Heart left ventricle (tissue), 16 donors: ENCODE measurements at regions not wholly inside any gene's neighbourhood (a gene's known extent, or its start where the extent isn't known, plus 50 kb on each side); places are given as distances from the start of the nearest gene placed in this dataset.

Experiments used
- ATAC-seq, 4 donors: fragments of 200-7000 bp; cut with Tn5 transposase; one replicate each; pipeline ENCODE4 v1.9.1; 2020 to 2022; ENCODE audit warnings: moderate library complexity in 4 of 4, mild to moderate bottlenecking in 3 of 4, moderate number of reproducible peaks in 1 of 4
- DNase-seq, 5 donors: peaks; one replicate each; pipeline ENCODE4 v3.0.0-alpha.2; 2020
- H3K27ac ChIP-seq, 12 donors: fragments of 200-600 bp; sonication (generic) in 4 of 12; one replicate each; pipeline versions ENCODE4 v1.5.0 to v1.8.0; 2016 to 2022; ENCODE audit warnings: mild to moderate bottlenecking in 2 of 12
- H3K27me3 ChIP-seq, 9 donors: fragments of 200-600 bp; sonication (generic) in 2 of 9; one replicate each; pipeline versions ENCODE4 v1.5.1 to v1.8.0; 2016 to 2022; ENCODE audit warnings: mild to moderate bottlenecking in 3 of 9
- H3K36me3 ChIP-seq, 9 donors: fragments of 200-600 bp; sonication (generic) in 2 of 9; one replicate each; pipeline versions ENCODE4 v1.5.0 to v1.8.0; 2018 to 2022; ENCODE audit warnings: mild to moderate bottlenecking in 2 of 9
- H3K4me1 ChIP-seq, 12 donors: fragments of 200-600 bp; sonication (generic) in 4 of 12; one replicate each; pipeline versions ENCODE4 v1.5.0 to v1.8.0; 2016 to 2022; ENCODE audit warnings: mild to moderate bottlenecking in 3 of 12
- H3K4me3 ChIP-seq, 12 donors: fragments of 200-600 bp; sonication (generic) in 4 of 12; one replicate each; pipeline versions ENCODE4 v1.5.0 to v1.8.0; 2017 to 2022; ENCODE audit warnings: mild to moderate bottlenecking in 9 of 12, moderate library complexity in 4 of 12
- H3K9me3 ChIP-seq, 12 donors: fragments of 200-600 bp; sonication (generic) in 4 of 12; one replicate each; pipeline versions ENCODE4 v1.5.0 to v1.8.0; 2016 to 2022; ENCODE audit warnings: mild to moderate bottlenecking in 1 of 12
- CTCF ChIP-seq, 12 donors: fragments of 200-600 bp; sonication (generic) in 4 of 12; IDR thresholded peaks; one replicate each; pipeline versions ENCODE4 v1.5.0 to v1.8.0; 2018 to 2022; ENCODE audit warnings: antibody characterized with exemption in 12 of 12, mild to moderate bottlenecking in 5 of 12
- POLR2A ChIP-seq, 2 donors: fragments of 450-650 bp; IDR thresholded peaks; one replicate each; pipeline ENCODE4 v1.6.1; 2017; ENCODE audit warnings: antibody characterized with exemption in 2 of 2, mild to moderate bottlenecking in 2 of 2, moderate library complexity in 2 of 2
- WGBS, 4 donors: extraction: QIAGEN DNeasy Blood & Tissue Kit in 2 of 4; methylation state at CpG; one replicate each; pipeline versions ENCODE4 v1.1.5 to v1.1.7; 2013 to 2018; 5-methylcytosine and 5-hydroxymethylcytosine counted together
- intact Hi-C, 10 donors: fragments of 100-400 bp; cut with DNase I; formaldehyde crosslinking; loops; one replicate each; pipeline versions ENCODE4 v1.11.1 to v1.14.2; 2022
- donor health status: ischemic (EF 13 %, LVEDD 7.1; RV severe dilation, severe dysfunction).
- donor health status: healthy with polysubstance abuse.
- donor health status: DM: no; HTN: yes; CAD: no.
- donor health status: DM: no; HTN: no; CAD: no.
- donor health status: ischemic (EF 25% LVEDD 6.9; RV normal size, moderate dysfunction).
- donor health status: ischemic (EF 25% LVEDD 5.7; RV mildly dilated, moderate dysfunction).
- donor health status: healthy.
- donor health status: DM: yes; HTN: yes; CAD: no.
- donor health status: ischemic (EF 35%, LVEDD 5.7; RV mildly dilated, moderate dysfunction).
- donor health status: nonischemic (EF 11% LVEDD 7.7; RV severe dilation, severe dysfunction).
- donor health status: DM: yes; HTN: yes; CAD: no.
- donor health status: PGD.
- donor health status: ischemic (EF 29% LVEDD 5.4; RV normal size, mild dysfunction).
- donor health status: nonischemic (EF 23%, LVEDD 6.1; RV moderate dilation, normal function).

DNA sequence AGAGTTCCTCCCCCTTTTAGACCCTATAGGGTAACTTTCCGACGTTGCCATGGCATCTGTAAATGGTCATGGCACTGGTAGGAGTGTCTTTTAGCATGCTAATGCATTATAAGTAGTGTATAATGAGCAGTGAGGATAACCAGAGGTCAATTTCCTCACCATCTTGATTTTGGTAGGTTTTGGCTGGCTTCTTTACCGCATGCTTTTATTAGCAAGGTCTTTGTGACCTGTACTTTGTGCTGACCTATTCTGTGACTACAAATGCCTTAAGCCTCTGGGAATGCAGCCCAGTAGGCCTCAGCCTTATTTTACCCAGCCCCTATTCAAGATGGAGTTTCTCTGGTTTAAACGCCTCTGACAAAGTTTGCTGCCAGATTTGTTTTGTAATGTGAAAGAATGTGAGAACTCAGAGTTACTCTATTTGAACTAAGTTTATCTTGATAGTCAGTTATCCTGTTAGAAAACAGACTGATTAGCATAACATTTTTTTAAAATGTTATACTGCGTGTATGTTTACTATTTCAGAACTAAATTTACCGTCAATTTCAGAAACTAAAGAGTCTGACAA is 111.3 kb upstream of the PRSS16 start:
- no peak overlapping the region for H3K27ac ChIP-seq
- no peak for TF ChIP-seq CTCF (IDR thresholded peaks at IDR 0.05)
- TF ChIP-seq POLR2A (IDR thresholded peaks at IDR 0.05): no peak
- WGBS, 4 donors: 92 to 98% (median 96%) methylated on average over 6 of the region's 6 CpGs
- peaks cover 0 to 58% (median 16%) of the 10 kb centered on the region in 12 donors for H3K4me1 ChIP-seq
- DNase-seq (no peak), ATAC-seq (no peak)
- no peaks in the 10 kb centered on the region for H3K9me3 ChIP-seq
- peaks cover 0 to 12% (median 0%) of the 10 kb centered on the region in 9 donors for H3K36me3 ChIP-seq
- no peak overlapping the region for H3K4me3 ChIP-seq
- H3K27me3 ChIP-seq: no peaks in the 10 kb centered on the region
- intact Hi-C loops: loop anchor here in 4 of 10 donors (10.0 kb wide), 3 partner anchors 821 to 1111 kb away; a partner anchor contains a TSS

- Histone ChIP-seq H3K36me3 (peaks cover 0 to 12% (median 0%) of the 10 kb centered on the region in 9 donors), H3K27ac (no peak overlapping the region), H3K4me3 (no peak overlapping the region), H3K4me1 (peaks cover 0 to 60% (median 14%) of the 10 kb centered on the region in 12 donors), H3K9me3 (no peaks in the 10 kb centered on the region), H3K27me3 (no peaks in the 10 kb centered on the region)
- 90 to 91% (median 90%) methylated on average over 5 of the region's 5 CpGs for WGBS, 4 donors
- DNase-seq (no peak), ATAC-seq (no peak)
- intact Hi-C loops: loop anchor here in 4 of 10 donors (10.0 kb wide), 3 partner anchors 822 to 1112 kb away; a partner anchor contains a TSS
- TF ChIP-seq CTCF (IDR thresholded peaks at IDR 0.05): no peak
- TF ChIP-seq POLR2A (IDR thresholded peaks at IDR 0.05): no peak
Observed at GRCh38 chr6:27136978-27137814, 110.3 kb upstream of the PRSS16 start.

DNA sequence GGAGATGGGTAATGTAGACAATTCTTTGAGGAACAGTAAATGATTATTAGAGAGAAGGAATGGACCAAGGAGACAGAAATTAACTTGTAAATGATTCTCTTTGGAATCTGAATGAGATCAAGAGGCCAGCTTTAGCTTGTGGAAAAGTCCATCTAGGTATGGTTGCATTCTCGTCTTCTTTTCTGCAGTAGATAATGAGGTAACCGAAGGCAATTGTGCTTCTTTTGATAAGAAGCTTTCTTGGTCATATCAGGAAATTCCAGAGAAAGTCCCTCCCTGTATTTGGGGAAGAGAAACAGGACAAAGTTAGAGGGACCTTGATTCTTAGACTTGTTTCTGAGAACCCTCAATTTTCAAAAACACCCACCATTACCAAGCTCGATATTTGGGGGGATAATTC is 109.1 kb upstream of the PRSS16 start:
- peak overlapping the region in 8 of 12 donors; percentile 77 to 96 (median 88) for H3K27ac ChIP-seq
- H3K4me1 ChIP-seq: peaks cover 0 to 64% (median 10%) of the 10 kb centered on the region in 12 donors
- peaks cover 0 to 16% (median 0%) of the 10 kb centered on the region in 9 donors for H3K36me3 ChIP-seq
- no peak for ATAC-seq
- peak overlapping the region in 2 of 12 donors; percentile 71 to 74 for H3K4me3 ChIP-seq
- no peak for DNase-seq
- TF ChIP-seq POLR2A (IDR thresholded peaks at IDR 0.05) (no peak), CTCF (IDR thresholded peaks at IDR 0.05) (no peak)
- intact Hi-C loops: loop anchor here in 4 of 10 donors (10.0 kb wide), 3 partner anchors 824 to 1114 kb away; a partner anchor contains a TSS
- WGBS, 4 donors: 61 to 70% (median 65%) methylated on average over 3 of the region's 3 CpGs
- H3K27me3 ChIP-seq: no peaks in the 10 kb centered on the region
- no peaks in the 10 kb centered on the region for H3K9me3 ChIP-seq
